H1 (cell line): ENCODE measurements at regions not wholly inside any gene's neighbourhood (a gene's known extent, or its start where the extent isn't known, plus 50 kb on each side); places are given as distances from the start of the nearest gene placed in this dataset.

Source experiments
- ATF3 ChIP-seq: IDR thresholded peaks from 2 replicates; pipeline ENCODE4 v1.6.1; 2011; ENCODE audit warnings: low read depth, mild to moderate bottlenecking, low read length; ENCODE audit not compliant: insufficient read depth
- BCL11A ChIP-seq, 2 experiments: IDR thresholded peaks; one replicate each; pipeline ENCODE4 v1.6.1; 2011; ENCODE audit warnings: low read depth in 2 of 2, low read length in 2 of 2, mild to moderate bottlenecking in 2 of 2
- CBX8 ChIP-seq: fragments of 300-800, 300-1000 bp; sonication (generic); IDR thresholded peaks from 2 replicates; pipeline ENCODE4 v1.7.1; 2016; ENCODE audit warnings: low read depth, low read length, borderline replicate concordance
- CHD7 ChIP-seq: fragments of 300-600 bp; sonication (generic); IDR thresholded peaks from 2 replicates; pipeline ENCODE4 v1.7.1; 2012; ENCODE audit warnings: low read length, moderate library complexity, mild to moderate bottlenecking, inconsistent platforms; ENCODE audit not compliant: insufficient replicate concordance
- JUND ChIP-seq: IDR thresholded peaks from 2 replicates; pipeline ENCODE4 v1.6.1; 2011; ENCODE audit warnings: mild to moderate bottlenecking, improper control_type of control experiment, low read length
- KDM5A ChIP-seq: fragments of 200-600 bp; IDR thresholded peaks from 2 replicates; pipeline ENCODE4 v1.7.1; 2012; ENCODE audit warnings: mild to moderate bottlenecking, low read length, inconsistent platforms, mixed read lengths
- NRF1 ChIP-seq: IDR thresholded peaks from 2 replicates; pipeline ENCODE4 v1.6.1; 2011; ENCODE audit warnings: mild to moderate bottlenecking, low read depth, low read length, improper control_type of control experiment
- POU5F1 ChIP-seq: IDR thresholded peaks from 2 replicates; pipeline ENCODE4 v1.6.1; 2011; ENCODE audit warnings: low read depth, mild to moderate bottlenecking, low read length, moderate library complexity
- SIX5 ChIP-seq: IDR thresholded peaks from 2 replicates; pipeline ENCODE4 v1.6.1; 2011; ENCODE audit warnings: mild to moderate bottlenecking, low read depth, low read length
- SP4 ChIP-seq: IDR thresholded peaks from 2 replicates; pipeline ENCODE4 v1.6.1; 2012; ENCODE audit warnings: low read length, inconsistent platforms
- SRF ChIP-seq: IDR thresholded peaks from 2 replicates; pipeline ENCODE4 v1.6.1; 2011; ENCODE audit warnings: mild to moderate bottlenecking, low read depth, low read length, moderate library complexity
- SUZ12 ChIP-seq: fragments of 200-600 bp; sonication (generic); IDR thresholded peaks from 2 replicates; pipeline ENCODE4 v1.6.1; 2012; ENCODE audit warnings: mild to moderate bottlenecking, inconsistent platforms, low read length, moderate library complexity, mixed read lengths
- TCF12 ChIP-seq: IDR thresholded peaks from 2 replicates; pipeline ENCODE4 v1.6.1; 2011; ENCODE audit warnings: low read depth, mild to moderate bottlenecking, low read length

- no peak for TF ChIP-seq CHD7
- TF ChIP-seq SP4 = no peak
- TF ChIP-seq TCF12 = no peak
- TF ChIP-seq NRF1 = no peak
- TF ChIP-seq SIX5 = no peak
- no peak for TF ChIP-seq SUZ12
- TF ChIP-seq KDM5A = no peak
- no peak for TF ChIP-seq ATF3
- no peak for TF ChIP-seq SRF
- no peak for TF ChIP-seq POU5F1
- TF ChIP-seq JUND = no peak
- TF ChIP-seq CBX8 = no peak
- TF ChIP-seq BCL11A (IDR thresholded peaks at IDR 0.05; ENCODE audit: low read depth in 2 of 2, low read length in 2 of 2) = no peak
Observed at GRCh38 chr13:63166345-63166744, 1750.7 kb upstream of the PCDH20 start (continued).
